Uterus (tissue), 3 donors: ENCODE measurements at regions not wholly inside any gene's neighbourhood (a gene's known extent, or its start where the extent isn't known, plus 50 kb on each side); places are given as distances from the start of the nearest gene placed in this dataset.

Experiments
- DNase-seq, 2 donors: peaks; one replicate each; pipeline ENCODE4 v3.0.0-alpha.2; 2019 to 2020
- H3K27ac ChIP-seq, 2 donors: fragments of 200-600 bp; sonication (generic); 1 replicate in 1 of 2; 2 replicates in 1 of 2; pipeline ENCODE4 v1.5.1; 2016 to 2018
- H3K27me3 ChIP-seq, 2 donors: fragments of 200-600 bp; sonication (generic); one replicate each; pipeline ENCODE4 v1.5.1; 2018 to 2019; ENCODE audit warnings: control low read depth in 1 of 2
- H3K36me3 ChIP-seq, 2 donors: fragments of 200-600 bp; sonication (generic); one replicate each; pipeline ENCODE4 v1.5.1; 2019; ENCODE audit warnings: control low read depth in 1 of 2
- H3K4me1 ChIP-seq, 2 donors: fragments of 200-600 bp; sonication (generic); one replicate each; pipeline ENCODE4 v1.5.1; 2018 to 2019; ENCODE audit warnings: control low read depth in 1 of 2
- H3K4me3 ChIP-seq, 2 donors: fragments of 200-600 bp; sonication (generic); 1 replicate in 1 of 2; 2 replicates in 1 of 2; pipeline ENCODE4 v1.5.1; 2018 to 2019; ENCODE audit warnings: mild to moderate bottlenecking in 1 of 2
- H3K9me3 ChIP-seq, 2 donors: fragments of 200-600 bp; sonication (generic); one replicate each; pipeline ENCODE4 v1.5.1; 2019; ENCODE audit warnings: control low read depth in 1 of 2
- CTCF ChIP-seq, 4 experiments: fragments of 200-600 bp in 2 of 4; fragments of 450-650 bp in 2 of 4; sonication (generic) in 2 of 4; IDR thresholded peaks; one replicate each; pipeline ENCODE4 v1.5.1; 2016 to 2019; ENCODE audit warnings: antibody characterized with exemption in 4 of 4, mild to moderate bottlenecking in 2 of 4, moderate library complexity in 1 of 4
- POLR2A ChIP-seq, 2 donors: fragments of 450-650 bp; IDR thresholded peaks; one replicate each; pipeline ENCODE4 v1.6.1; 2016; ENCODE audit warnings: antibody characterized with exemption in 2 of 2, mild to moderate bottlenecking in 1 of 2, moderate library complexity in 1 of 2
- intact Hi-C: fragments of 100-400 bp; cut with DNase I; formaldehyde crosslinking; loops from one replicate; pipeline ENCODE4 v1.15.1; 2023; ENCODE audit warnings: low total_unique reads
- donor health status: DM: yes; HTN: yes; CAD: no.

- H3K9me3 ChIP-seq = no peaks in the 10 kb centered on the region
- DNase-seq = no peak
- intact Hi-C loops = no loop called here
- H3K4me3 ChIP-seq = no peak overlapping the region
- TF ChIP-seq CTCF (IDR thresholded peaks at IDR 0.05) (no peak), POLR2A (IDR thresholded peaks at IDR 0.05) (no peak)
- H3K27ac ChIP-seq = no peak overlapping the region
- no peaks in the 10 kb centered on the region for H3K27me3 ChIP-seq
- H3K4me1 ChIP-seq = no peaks in the 10 kb centered on the region
- no peaks in the 10 kb centered on the region for H3K36me3 ChIP-seq
These were observed 220.4 kb upstream of the ARID1B start for GRCh38 chr6:156556811-156557210.

GRCh38 chr6:156555116-156555515, 222.1 kb upstream of the ARID1B start:
- H3K4me3 ChIP-seq = no peak overlapping the region
- TF ChIP-seq CTCF (IDR thresholded peaks at IDR 0.05) (no peak), POLR2A (IDR thresholded peaks at IDR 0.05) (no peak)
- intact Hi-C loops = no loop called here
- no peaks in the 10 kb centered on the region for H3K9me3 ChIP-seq
- no peaks in the 10 kb centered on the region for H3K36me3 ChIP-seq
- no peak overlapping the region for H3K27ac ChIP-seq
- no peaks in the 10 kb centered on the region for H3K27me3 ChIP-seq
- H3K4me1 ChIP-seq = no peaks in the 10 kb centered on the region
- no peak for DNase-seq

- Histone ChIP-seq H3K4me1 (no peaks in the 10 kb centered on the region), H3K27ac (no peak overlapping the region), H3K9me3 (no peaks in the 10 kb centered on the region), H3K36me3 (no peaks in the 10 kb centered on the region), H3K4me3 (no peak overlapping the region), H3K27me3 (no peaks in the 10 kb centered on the region)
- TF ChIP-seq CTCF (IDR thresholded peaks at IDR 0.05) (no peak), POLR2A (IDR thresholded peaks at IDR 0.05) (no peak)
- intact Hi-C loops = no loop called here
- no peak for DNase-seq
These were observed 223.0 kb upstream of the ARID1B start for GRCh38 chr6:156554160-156554559.

GRCh38 chr6:156552849-156553248, 224.3 kb upstream of the ARID1B start:
- H3K27me3 ChIP-seq = no peaks in the 10 kb centered on the region
- intact Hi-C loops = no loop called here

GRCh38 chr6:156550949-156551348, 226.2 kb upstream of the ARID1B start:
- Histone ChIP-seq H3K4me1 (no peaks in the 10 kb centered on the region), H3K4me3 (no peak overlapping the region), H3K36me3 (no peaks in the 10 kb centered on the region), H3K27ac (no peak overlapping the region), H3K9me3 (no peaks in the 10 kb centered on the region), H3K27me3 (no peaks in the 10 kb centered on the region)
- no peak for DNase-seq
- intact Hi-C loops = no loop called here
- TF ChIP-seq CTCF (IDR thresholded peaks at IDR 0.05) (no peak), POLR2A (IDR thresholded peaks at IDR 0.05) (no peak)

More at GRCh38 chr6:156552849-156553248, 224.3 kb upstream of the ARID1B start:
- no peak overlapping the region for H3K4me3 ChIP-seq
- DNase-seq = no peak
- H3K36me3 ChIP-seq = no peaks in the 10 kb centered on the region
- H3K9me3 ChIP-seq = no peaks in the 10 kb centered on the region
- H3K27ac ChIP-seq = no peak overlapping the region
- TF ChIP-seq POLR2A (IDR thresholded peaks at IDR 0.05) = no peak
- no peak for TF ChIP-seq CTCF (IDR thresholded peaks at IDR 0.05)
- H3K4me1 ChIP-seq = no peaks in the 10 kb centered on the region
